ENCODE measurements at regions not wholly inside any gene's neighbourhood (a gene's known extent, or its start where the extent isn't known, plus 50 kb on each side); places are given as distances from the start of the nearest gene placed in this dataset.

- TF ChIP-seq CTCF (IDR thresholded peaks at IDR 0.05 in 2 of 3, conservative IDR thresholded peaks at IDR 0.05 in 1 of 3; ENCODE audit: control insufficient read depth in 2 of 3, extremely low read depth in 1 of 3, insufficient read depth in 1 of 3, low read depth in 3 of 3, low read length in 3 of 3) (no peak), CBX3 (IDR thresholded peaks at IDR 0.05; ENCODE audit: borderline replicate concordance, low read depth) (no peak), ZNF384 (IDR thresholded peaks at IDR 0.05; ENCODE audit: borderline replicate concordance, low read depth, low read length) (no peak), YBX1 (IDR thresholded peaks at IDR 0.05) (no peak), RAD21 (IDR thresholded peaks at IDR 0.05; ENCODE audit: insufficient read depth, low read depth, low read length) (no peak), CBFB (IDR thresholded peaks at IDR 0.05; ENCODE audit: low read depth) (no peak), NR2C1 (IDR thresholded peaks at IDR 0.05) (no peak), POLR2A (IDR thresholded peaks at IDR 0.05; ENCODE audit: low read depth, low read length) (no peak), TCF7 (IDR thresholded peaks at IDR 0.05; ENCODE audit: borderline replicate concordance) (no peak), USF1 (IDR thresholded peaks at IDR 0.05; ENCODE audit: borderline replicate concordance, extremely low read length, insufficient read depth, low read depth, low read length) (no peak), EP300 (IDR thresholded peaks at IDR 0.05; ENCODE audit: borderline replicate concordance in 1 of 2, control insufficient read depth in 1 of 2, low read depth in 2 of 2, low read length in 2 of 2) (peak in 1 of 2 experiments; percentile 28; a peak in 1 of 4 replicates), IKZF2 (IDR thresholded peaks at IDR 0.05) (no peak), HCFC1 (IDR thresholded peaks at IDR 0.05; ENCODE audit: low read length) (no peak), EED (IDR thresholded peaks at IDR 0.05; ENCODE audit: low read depth) (no peak), STAT1 (conservative IDR thresholded peaks at IDR 0.05) (no peak), BHLHE40 (IDR thresholded peaks at IDR 0.05; ENCODE audit: borderline replicate concordance in 1 of 2, low read depth in 2 of 2, low read length in 1 of 2) (no peak), MEF2B (IDR thresholded peaks at IDR 0.05; ENCODE audit: partially characterized antibody, poor library complexity, severe bottlenecking) (peak; percentile 80), HDGF (IDR thresholded peaks at IDR 0.05) (no peak), BRCA1 (IDR thresholded peaks at IDR 0.05; ENCODE audit: low read depth, low read length) (no peak), PKNOX1 (IDR thresholded peaks at IDR 0.05) (peak; percentile 53; the same call in 1 of the 2 replicates), MXI1 (IDR thresholded peaks at IDR 0.05; ENCODE audit: low read depth, low read length) (no peak), POLR2AphosphoS5 (IDR thresholded peaks at IDR 0.05; ENCODE audit: low read length) (no peak), MAX (IDR thresholded peaks at IDR 0.05; ENCODE audit: low read depth, low read length) (no peak), POU2F2 (IDR thresholded peaks at IDR 0.05; ENCODE audit: borderline replicate concordance, low read depth, low read length) (peak; percentile 81; the same call in 1 of the 3 replicates), ZNF217 (IDR thresholded peaks at IDR 0.05) (no peak), CREM (IDR thresholded peaks at IDR 0.05; ENCODE audit: low read depth) (no peak), GABPA (IDR thresholded peaks at IDR 0.05; ENCODE audit: low read depth) (no peak), JUNB (IDR thresholded peaks at IDR 0.05) (peak; percentile 83), MTA3 (IDR thresholded peaks at IDR 0.05; ENCODE audit: borderline replicate concordance, low read length) (no peak), TCF12 (IDR thresholded peaks at IDR 0.05; ENCODE audit: low read depth, low read length) (no peak), STAT3 (IDR thresholded peaks at IDR 0.05; ENCODE audit: low read depth, low read length) (no peak), CEBPB (IDR thresholded peaks at IDR 0.05; ENCODE audit: borderline replicate concordance in 1 of 2, low read depth in 2 of 2, low read length in 2 of 2) (no peak)
Observed at GRCh38 chr3:20246662-20247061, 60.7 kb upstream of the SGO1 start (continued).
